OCI-LY3 (cell line): ENCODE measurements at regions not wholly inside any gene's neighbourhood (a gene's known extent, or its start where the extent isn't known, plus 50 kb on each side); places are given as distances from the start of the nearest gene placed in this dataset.

Experiments
- H2AFZ ChIP-seq: fragments of 200-600, 300-600 bp; shearing (Covaris generic); 2 replicates; pipeline ENCODE4 v1.6.0; 2014; ENCODE audit warnings: antibody characterized with exemption, low read depth, low read length
- H3K27ac ChIP-seq: fragments of 200-600, 300-600 bp; sonication (generic); 2 replicates; pipeline ENCODE4 v1.5.1; 2014; ENCODE audit warnings: mild to moderate bottlenecking, low read length, moderate library complexity, mixed read lengths
- H3K27me3 ChIP-seq: fragments of 200-600, 300-600 bp; sonication (generic); 2 replicates; pipeline ENCODE4 v1.6.1; 2014; ENCODE audit warnings: low read depth, low read length, mixed read lengths
- H3K36me3 ChIP-seq: fragments of 200-600, 300-600 bp; sonication (generic); replicated peaks from 2 replicates; pipeline ENCODE3; 2014; ENCODE audit warnings: low read depth, low read length, mixed read lengths
- H3K4me1 ChIP-seq: fragments of 300-600, 200-600 bp; sonication (generic); 2 replicates; pipeline ENCODE4 v1.6.1; 2014; ENCODE audit warnings: low read length, mixed read lengths
- H3K4me2 ChIP-seq: fragments of 200-600, 300-600 bp; sonication (generic); 2 replicates; pipeline ENCODE4 v1.6.1; 2014; ENCODE audit warnings: low read length, mixed read lengths
- H3K4me3 ChIP-seq: fragments of 300-600, 200-600 bp; sonication (generic); 2 replicates; pipeline ENCODE4 v1.5.1; 2014; ENCODE audit warnings: antibody characterized with exemption, mild to moderate bottlenecking, low read length, moderate library complexity
- H3K79me2 ChIP-seq: fragments of 300-600, 200-600 bp; shearing (Covaris generic); 2 replicates; pipeline ENCODE4 v1.6.1; 2014; ENCODE audit warnings: mild to moderate bottlenecking, low read length, mixed read lengths
- H3K9ac ChIP-seq: fragments of 300-600, 200-600 bp; shearing (Covaris generic); 2 replicates; pipeline ENCODE4 v1.6.0; 2014; ENCODE audit warnings: mild to moderate bottlenecking, low read length, moderate library complexity
- H3K9me3 ChIP-seq: fragments of 200-600, 300-600 bp; shearing (Covaris generic); 2 replicates; pipeline ENCODE4 v1.6.1; 2014; ENCODE audit warnings: low read length, mixed read lengths; ENCODE audit not compliant: insufficient read depth
- H4K20me1 ChIP-seq: fragments of 200-600, 300-600 bp; sonication (generic); 2 replicates; pipeline ENCODE4 v1.6.1; 2016; ENCODE audit warnings: low read length, mixed read lengths; ENCODE audit not compliant: insufficient read depth
- CTCF ChIP-seq: fragments of 200-600, 300-600 bp; sonication (generic); IDR thresholded peaks from 2 replicates; pipeline ENCODE4 v1.5.1; 2014; ENCODE audit warnings: antibody characterized with exemption, low read length, low read depth
- EZH2phosphoT487 ChIP-seq: fragments of 200-600 bp; shearing (Covaris generic); IDR thresholded peaks from 2 replicates; pipeline ENCODE4 v1.6.1; 2018; ENCODE audit warnings: antibody characterized with exemption, mixed run types, low read depth

- Histone ChIP-seq H3K27ac (no peak overlapping the region), H3K9me3 (no peaks in the 10 kb centered on the region), H3K79me2 (no peaks in the 10 kb centered on the region), H3K4me3 (no peak overlapping the region), H3K9ac (no peak overlapping the region), H3K27me3 (no peaks in the 10 kb centered on the region), H4K20me1 (no peaks in the 10 kb centered on the region), H3K36me3 (no peaks in the 10 kb centered on the region), H3K4me2 (no peak overlapping the region), H3K4me1 (0 out of 2 replicates have a peak, but pooled peaks cover 4% of the 10 kb centered on the region), H2AFZ (no peak overlapping the region)
- TF ChIP-seq EZH2phosphoT487 (no peak), CTCF (no peak)
Observed at GRCh38 chr2:182591774-182592173, 124.3 kb upstream of the DNAJC10 start.

GRCh38 chr2:182592691-182593393 is 123.2 kb upstream of the DNAJC10 start:
- Histone ChIP-seq H3K9me3 (no peaks in the 10 kb centered on the region), H3K4me2 (no peak overlapping the region), H4K20me1 (no peaks in the 10 kb centered on the region), H3K4me3 (no peak overlapping the region), H3K79me2 (no peaks in the 10 kb centered on the region), H3K27ac (no peak overlapping the region), H3K27me3 (no peaks in the 10 kb centered on the region), H2AFZ (no peak overlapping the region), H3K36me3 (no peaks in the 10 kb centered on the region), H3K9ac (no peak overlapping the region), H3K4me1 (0 out of 2 replicates have a peak, but pooled peaks cover 4% of the 10 kb centered on the region)
- no peak for TF ChIP-seq CTCF

GRCh38 chr2:182593394-182593975 is 122.6 kb upstream of the DNAJC10 start:
- H3K79me2 ChIP-seq: no peaks in the 10 kb centered on the region
- TF ChIP-seq CTCF (no peak), EZH2phosphoT487 (no peak)
- H3K4me3 ChIP-seq: no peak overlapping the region
- no peaks in the 10 kb centered on the region for H4K20me1 ChIP-seq
- H2AFZ ChIP-seq: no peak overlapping the region
- no peaks in the 10 kb centered on the region for H3K9me3 ChIP-seq
- H3K4me1 ChIP-seq: 0 out of 2 replicates have a peak, but pooled peaks cover 4% of the 10 kb centered on the region
- no peaks in the 10 kb centered on the region for H3K27me3 ChIP-seq
- H3K9ac ChIP-seq: no peak overlapping the region
- H3K36me3 ChIP-seq: no peaks in the 10 kb centered on the region
- H3K4me2 ChIP-seq: no peak overlapping the region
- no peak overlapping the region for H3K27ac ChIP-seq

- H3K4me1 ChIP-seq: 0 out of 2 replicates have a peak, but pooled peaks cover 4% of the 10 kb centered on the region
- H3K9me3 ChIP-seq: no peaks in the 10 kb centered on the region
- H3K79me2 ChIP-seq: no peaks in the 10 kb centered on the region
- H3K4me3 ChIP-seq: no peak overlapping the region
- no peak overlapping the region for H3K27ac ChIP-seq
- H3K36me3 ChIP-seq: no peaks in the 10 kb centered on the region
- H3K4me2 ChIP-seq: no peak overlapping the region
- no peaks in the 10 kb centered on the region for H4K20me1 ChIP-seq
- no peaks in the 10 kb centered on the region for H3K27me3 ChIP-seq
- no peak overlapping the region for H3K9ac ChIP-seq
- TF ChIP-seq EZH2phosphoT487 (no peak), CTCF (no peak)
- H2AFZ ChIP-seq: no peak overlapping the region
Observed at GRCh38 chr2:182594286-182594685, 121.8 kb upstream of the DNAJC10 start.
